ENCODE measurements at regions not wholly inside any gene's neighbourhood (a gene's known extent, or its start where the extent isn't known, plus 50 kb on each side); places are given as distances from the start of the nearest gene placed in this dataset.

- TF ChIP-seq CTCF (IDR thresholded peaks at IDR 0.05; ENCODE audit: insufficient read depth, low read length, poor library complexity, severe bottlenecking): no peak
- Histone ChIP-seq H3K36me3 (ENCODE audit: control insufficient read depth, insufficient read depth, low read length) (no peaks in the 10 kb centered on the region), H3K4me3 (replicated peaks; ENCODE audit: low read depth, low read length) (no peak overlapping the region), H3K27me3 (replicated peaks; ENCODE audit: control insufficient read depth, insufficient read depth, low read length) (no peaks in the 10 kb centered on the region)
- no peak for DNase-seq (ENCODE audit: extremely low read depth, insufficient read length)
Observed at GRCh38 chr12:89024580-89024979, 327.7 kb downstream of the DUSP6 start.

GRCh38 chr12:89023936-89024335 lies 328.4 kb downstream of the DUSP6 start:
- no peak for DNase-seq (ENCODE audit: extremely low read depth, insufficient read length)

GRCh38 chr12:89020689-89021088 lies 331.6 kb downstream of the DUSP6 start:
- H3K27me3 ChIP-seq (replicated peaks; ENCODE audit: control insufficient read depth, insufficient read depth, low read length): no peaks in the 10 kb centered on the region
- no peak overlapping the region for H3K4me3 ChIP-seq (replicated peaks; ENCODE audit: low read depth, low read length)
- H3K36me3 ChIP-seq (ENCODE audit: control insufficient read depth, insufficient read depth, low read length): no peaks in the 10 kb centered on the region
- no peak for DNase-seq (ENCODE audit: extremely low read depth, insufficient read length)
- TF ChIP-seq CTCF (IDR thresholded peaks at IDR 0.05; ENCODE audit: insufficient read depth, low read length, poor library complexity, severe bottlenecking): no peak

More at GRCh38 chr12:89023936-89024335, 328.4 kb downstream of the DUSP6 start:
- no peak overlapping the region for H3K4me3 ChIP-seq (replicated peaks; ENCODE audit: low read depth, low read length)
- no peak for TF ChIP-seq CTCF (IDR thresholded peaks at IDR 0.05; ENCODE audit: insufficient read depth, low read length, poor library complexity, severe bottlenecking)
- H3K27me3 ChIP-seq (replicated peaks; ENCODE audit: control insufficient read depth, insufficient read depth, low read length): no peaks in the 10 kb centered on the region
- H3K36me3 ChIP-seq (ENCODE audit: control insufficient read depth, insufficient read depth, low read length): no peaks in the 10 kb centered on the region

GRCh38 chr12:89020121-89020480 lies 332.2 kb downstream of the DUSP6 start:
- no peak overlapping the region for H3K4me3 ChIP-seq (replicated peaks; ENCODE audit: low read depth, low read length)
- H3K36me3 ChIP-seq (ENCODE audit: control insufficient read depth, insufficient read depth, low read length): no peaks in the 10 kb centered on the region
- no peak for TF ChIP-seq CTCF (IDR thresholded peaks at IDR 0.05; ENCODE audit: insufficient read depth, low read length, poor library complexity, severe bottlenecking)
- H3K27me3 ChIP-seq (replicated peaks; ENCODE audit: control insufficient read depth, insufficient read depth, low read length): no peaks in the 10 kb centered on the region
- no peak for DNase-seq (ENCODE audit: extremely low read depth, insufficient read length)

GRCh38 chr12:89019439-89020120 lies 332.7 kb downstream of the DUSP6 start:
- H3K27me3 ChIP-seq (replicated peaks; ENCODE audit: control insufficient read depth, insufficient read depth, low read length): no peaks in the 10 kb centered on the region
- no peaks in the 10 kb centered on the region for H3K36me3 ChIP-seq (ENCODE audit: control insufficient read depth, insufficient read depth, low read length)
- peak; percentile 83 for TF ChIP-seq CTCF (IDR thresholded peaks at IDR 0.05; ENCODE audit: insufficient read depth, low read length, poor library complexity, severe bottlenecking)
- peak; percentile 18 for DNase-seq (ENCODE audit: extremely low read depth, insufficient read length)
- no peak overlapping the region for H3K4me3 ChIP-seq (replicated peaks; ENCODE audit: low read depth, low read length)

All from GM06990 (cell line).